Breast epithelium (tissue), 3 donors: ENCODE measurements at regions not wholly inside any gene's neighbourhood (a gene's known extent, or its start where the extent isn't known, plus 50 kb on each side); places are given as distances from the start of the nearest gene placed in this dataset.

Experiments
- CTCF ChIP-seq, 3 donors: fragments of 450-650 bp; IDR thresholded peaks; one replicate each; pipeline ENCODE4 v1.5.1; 2016 to 2017; ENCODE audit warnings: antibody characterized with exemption in 3 of 3, mild to moderate bottlenecking in 3 of 3, moderate library complexity in 3 of 3
- POLR2A ChIP-seq: fragments of 450-650 bp; IDR thresholded peaks from one replicate; pipeline ENCODE4 v1.6.1; 2016; ENCODE audit warnings: antibody characterized with exemption, mild to moderate bottlenecking, moderate library complexity

- TF ChIP-seq CTCF (IDR thresholded peaks at IDR 0.05) (no peak), POLR2A (no peak)
Observed at GRCh38 chr4:173829565-173829964, 299.5 kb upstream of the HAND2 start.
